Panc1 (cell line): ENCODE measurements at regions not wholly inside any gene's neighbourhood (a gene's known extent, or its start where the extent isn't known, plus 50 kb on each side); places are given as distances from the start of the nearest gene placed in this dataset.

Experiments
- ATAC-seq: fragments of 200-7000 bp; cut with Tn5 transposase; 2 replicates; pipeline ENCODE4 v1.9.1; 2020; ENCODE audit warnings: mild to moderate bottlenecking, moderate library complexity
- BruUV-seq: library from RNA; stranded (reverse); fragments of 400-500 nt; replicated peaks from 2 replicates; lab custom pipeline; 2021; lab: Mats Ljungman, UMichigan
- CTCF ChIA-PET: fragments of 300-600 bp; sonication (Branson Sonifier 250); formaldehyde crosslinking; loops from one replicate; lab custom pipeline; 2022; ENCODE audit warnings: antibody characterized with exemption; lab: Charles Lee
- POLR2A ChIA-PET: fragments of 300-600 bp; sonication (Branson Sonifier 250); formaldehyde crosslinking; loops from one replicate; lab custom pipeline; 2022; ENCODE audit warnings: antibody characterized with exemption; lab: Charles Lee
- DNase-seq: peaks from one replicate; pipeline ENCODE4 v3.0.0-alpha.2; 2010; ENCODE audit warnings: low read depth, low spot score
- H3K27ac ChIP-seq: 2 replicates; pipeline ENCODE4 v1.5.1; 2011; ENCODE audit warnings: mild to moderate bottlenecking, low read length, inconsistent platforms
- H3K27me3 ChIP-seq: fragments of 200-500 bp; sonication (Bioruptor generic); 2 replicates; pipeline ENCODE4 v1.6.0; 2014; ENCODE audit warnings: low read length, inconsistent platforms; ENCODE audit not compliant: control insufficient read depth, insufficient read depth
- H3K36me3 ChIP-seq: fragments of 200-500 bp; sonication (Bioruptor generic); 2 replicates; pipeline ENCODE4 v1.5.1; 2014; ENCODE audit warnings: inconsistent platforms, mild to moderate bottlenecking, low read length, moderate library complexity; ENCODE audit not compliant: control insufficient read depth, insufficient read depth
- H3K4me1 ChIP-seq: 2 replicates; pipeline ENCODE4 v1.5.1; 2011; ENCODE audit warnings: inconsistent platforms, mild to moderate bottlenecking, low read length, moderate library complexity; ENCODE audit not compliant: control insufficient read depth, insufficient read depth
- H3K4me3 ChIP-seq, 2 experiments: 2 replicates each; pipeline ENCODE4 v1.5.1; 2011 to 2012; ENCODE audit warnings: low read depth in 2 of 2, low read length in 2 of 2, mild to moderate bottlenecking in 2 of 2, inconsistent platforms in 1 of 2, moderate library complexity in 1 of 2
- H3K9me3 ChIP-seq: fragments of 200-500 bp; sonication (Bioruptor generic); 2 replicates; pipeline ENCODE4 v1.5.1; 2014; ENCODE audit warnings: low read depth, mild to moderate bottlenecking, inconsistent platforms, low read length, moderate library complexity; ENCODE audit not compliant: control insufficient read depth, insufficient read depth
- POLR2AphosphoS5 ChIP-seq: IDR thresholded peaks from 2 replicates; pipeline ENCODE4 v1.6.1; 2012; ENCODE audit warnings: mild to moderate bottlenecking, low read depth, low read length, moderate library complexity
- SIN3A ChIP-seq: IDR thresholded peaks from 2 replicates; pipeline ENCODE4 v1.6.1; 2012; ENCODE audit warnings: low read depth, mild to moderate bottlenecking, low read length, moderate library complexity, borderline replicate concordance; ENCODE audit not compliant: insufficient read depth
- TCF7L2 ChIP-seq: IDR thresholded peaks from 2 replicates; pipeline ENCODE4 v1.6.1; 2011; ENCODE audit warnings: mild to moderate bottlenecking, low read depth, low read length, inconsistent platforms
- in situ Hi-C: cut with HindIII; loops from 2 replicates; pipeline ENCODE4 v1.10.0; 2016; ENCODE audit warnings: low sequenced_read_pairs, low pct_unique_long_range_greater_than_20kb
- intact Hi-C: fragments of 100-400 bp; cut with micrococcal nuclease; formaldehyde crosslinking; loops from one replicate; pipeline ENCODE4 v1.10.0; 2022; ENCODE audit not compliant: unreplicated experiment
- TF ChIP-seq, protein P1 (sequence below), 2 experiments: IDR thresholded peaks; 2 replicates each; pipeline ENCODE4 v1.6.1; 2011 to 2012; ENCODE audit warnings: low read depth in 2 of 2, control low read depth in 1 of 2, low read length in 1 of 2, mild to moderate bottlenecking in 1 of 2, moderate library complexity in 1 of 2; ENCODE audit not compliant: insufficient read depth in 1 of 2
- TF ChIP-seq, protein P2 (sequence below): fragments of 450-650 bp; IDR thresholded peaks from 2 replicates; pipeline ENCODE4 v1.5.1; 2017; ENCODE audit warnings: mild to moderate bottlenecking

DNA sequence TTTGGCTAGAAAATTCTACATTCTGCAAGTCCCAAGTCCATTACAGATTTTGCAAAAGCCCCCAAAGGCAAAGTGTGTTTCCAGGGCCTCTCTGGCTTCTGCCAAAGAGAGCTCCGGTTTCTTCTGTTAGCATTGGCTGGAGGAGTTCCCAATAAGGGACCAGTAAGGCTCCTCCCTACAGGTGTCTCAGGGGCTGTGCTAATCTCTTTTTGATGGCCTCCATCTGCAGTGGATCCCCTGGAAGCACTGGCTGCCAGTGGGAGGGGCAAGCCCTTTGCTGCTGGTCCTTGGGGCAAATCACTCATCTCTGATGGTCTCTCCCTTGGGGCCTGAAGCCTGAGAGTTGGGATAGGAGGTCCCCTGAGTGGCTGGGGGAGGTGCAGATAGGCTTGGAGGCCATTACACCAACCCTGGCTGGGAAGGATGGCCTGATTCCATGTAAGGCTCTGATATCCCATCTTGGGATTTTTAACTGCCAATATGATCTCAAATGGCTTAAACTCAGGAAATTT lies 89.1 kb upstream of the USP24 start:
- Histone ChIP-seq H3K27ac (no peak overlapping the region), H3K27me3 (no peaks in the 10 kb centered on the region), H3K4me1 (no peaks in the 10 kb centered on the region), H3K4me3 (no peak overlapping the region), H3K9me3 (no peaks in the 10 kb centered on the region), H3K36me3 (no peaks in the 10 kb centered on the region)
- CTCF ChIA-PET: no interaction called here
- POLR2A ChIA-PET: no interaction called here
- ATAC-seq: no peak
- no TSS peak for BruUV-seq
- TF ChIP-seq, protein P1, sequence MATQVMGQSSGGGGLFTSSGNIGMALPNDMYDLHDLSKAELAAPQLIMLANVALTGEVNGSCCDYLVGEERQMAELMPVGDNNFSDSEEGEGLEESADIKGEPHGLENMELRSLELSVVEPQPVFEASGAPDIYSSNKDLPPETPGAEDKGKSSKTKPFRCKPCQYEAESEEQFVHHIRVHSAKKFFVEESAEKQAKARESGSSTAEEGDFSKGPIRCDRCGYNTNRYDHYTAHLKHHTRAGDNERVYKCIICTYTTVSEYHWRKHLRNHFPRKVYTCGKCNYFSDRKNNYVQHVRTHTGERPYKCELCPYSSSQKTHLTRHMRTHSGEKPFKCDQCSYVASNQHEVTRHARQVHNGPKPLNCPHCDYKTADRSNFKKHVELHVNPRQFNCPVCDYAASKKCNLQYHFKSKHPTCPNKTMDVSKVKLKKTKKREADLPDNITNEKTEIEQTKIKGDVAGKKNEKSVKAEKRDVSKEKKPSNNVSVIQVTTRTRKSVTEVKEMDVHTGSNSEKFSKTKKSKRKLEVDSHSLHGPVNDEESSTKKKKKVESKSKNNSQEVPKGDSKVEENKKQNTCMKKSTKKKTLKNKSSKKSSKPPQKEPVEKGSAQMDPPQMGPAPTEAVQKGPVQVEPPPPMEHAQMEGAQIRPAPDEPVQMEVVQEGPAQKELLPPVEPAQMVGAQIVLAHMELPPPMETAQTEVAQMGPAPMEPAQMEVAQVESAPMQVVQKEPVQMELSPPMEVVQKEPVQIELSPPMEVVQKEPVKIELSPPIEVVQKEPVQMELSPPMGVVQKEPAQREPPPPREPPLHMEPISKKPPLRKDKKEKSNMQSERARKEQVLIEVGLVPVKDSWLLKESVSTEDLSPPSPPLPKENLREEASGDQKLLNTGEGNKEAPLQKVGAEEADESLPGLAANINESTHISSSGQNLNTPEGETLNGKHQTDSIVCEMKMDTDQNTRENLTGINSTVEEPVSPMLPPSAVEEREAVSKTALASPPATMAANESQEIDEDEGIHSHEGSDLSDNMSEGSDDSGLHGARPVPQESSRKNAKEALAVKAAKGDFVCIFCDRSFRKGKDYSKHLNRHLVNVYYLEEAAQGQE (IDR thresholded peaks at IDR 0.05; ENCODE audit: insufficient read depth in 1 of 2, low read depth in 2 of 2, low read length in 1 of 2): no peak
- TF ChIP-seq, protein P2, sequence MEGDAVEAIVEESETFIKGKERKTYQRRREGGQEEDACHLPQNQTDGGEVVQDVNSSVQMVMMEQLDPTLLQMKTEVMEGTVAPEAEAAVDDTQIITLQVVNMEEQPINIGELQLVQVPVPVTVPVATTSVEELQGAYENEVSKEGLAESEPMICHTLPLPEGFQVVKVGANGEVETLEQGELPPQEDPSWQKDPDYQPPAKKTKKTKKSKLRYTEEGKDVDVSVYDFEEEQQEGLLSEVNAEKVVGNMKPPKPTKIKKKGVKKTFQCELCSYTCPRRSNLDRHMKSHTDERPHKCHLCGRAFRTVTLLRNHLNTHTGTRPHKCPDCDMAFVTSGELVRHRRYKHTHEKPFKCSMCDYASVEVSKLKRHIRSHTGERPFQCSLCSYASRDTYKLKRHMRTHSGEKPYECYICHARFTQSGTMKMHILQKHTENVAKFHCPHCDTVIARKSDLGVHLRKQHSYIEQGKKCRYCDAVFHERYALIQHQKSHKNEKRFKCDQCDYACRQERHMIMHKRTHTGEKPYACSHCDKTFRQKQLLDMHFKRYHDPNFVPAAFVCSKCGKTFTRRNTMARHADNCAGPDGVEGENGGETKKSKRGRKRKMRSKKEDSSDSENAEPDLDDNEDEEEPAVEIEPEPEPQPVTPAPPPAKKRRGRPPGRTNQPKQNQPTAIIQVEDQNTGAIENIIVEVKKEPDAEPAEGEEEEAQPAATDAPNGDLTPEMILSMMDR: no peak
- TF ChIP-seq POLR2AphosphoS5 (no peak), SIN3A (no peak), TCF7L2 (no peak)
- in situ Hi-C loops: no loop called here
- intact Hi-C loops: no loop called here
- no peak for DNase-seq

DNA sequence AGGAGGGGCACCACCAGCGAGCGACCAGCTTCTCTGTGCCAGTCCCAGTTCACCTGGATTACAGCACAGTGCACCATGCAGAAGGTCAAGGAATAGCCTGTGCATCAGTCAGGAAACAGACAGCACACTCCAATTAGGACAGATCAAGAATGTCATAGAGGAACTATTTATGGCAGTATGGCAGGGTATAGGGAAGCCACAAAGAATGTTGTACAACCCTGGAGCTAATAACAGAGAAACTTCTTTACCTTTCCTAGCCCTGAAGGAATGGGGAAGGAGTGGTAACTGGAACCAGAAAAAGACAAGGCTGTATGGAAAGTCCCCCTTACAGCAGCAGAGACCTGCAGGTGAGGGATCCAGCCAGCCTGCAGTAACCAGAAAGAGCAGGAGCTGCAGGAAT lies 87.8 kb upstream of the USP24 start:
- no peak overlapping the region for H3K27ac ChIP-seq
- ATAC-seq (no peak), DNase-seq (no peak)
- H3K9me3 ChIP-seq: no peaks in the 10 kb centered on the region
- ChIA-PET POLR2A (no interaction called here), CTCF (no interaction called here)
- in situ Hi-C loops (no loop called here), intact Hi-C loops (no loop called here)
- no peak overlapping the region for H3K4me3 ChIP-seq
- TF ChIP-seq POLR2AphosphoS5 (no peak), SIN3A (no peak), TCF7L2 (no peak)
- TF ChIP-seq, protein P2: no peak
- TF ChIP-seq, protein P1 (IDR thresholded peaks at IDR 0.05; ENCODE audit: insufficient read depth in 1 of 2, low read depth in 2 of 2, low read length in 1 of 2): no peak
- no peaks in the 10 kb centered on the region for H3K36me3 ChIP-seq
- BruUV-seq: no TSS peak
- no peaks in the 10 kb centered on the region for H3K27me3 ChIP-seq
- no peaks in the 10 kb centered on the region for H3K4me1 ChIP-seq
